ENCODE measurements at regions not wholly inside any gene's neighbourhood (a gene's known extent, or its start where the extent isn't known, plus 50 kb on each side); places are given as distances from the start of the nearest gene placed in this dataset.
"Not testable (repeated sequence)": the region's sequence is repeated elsewhere in the genome, so short reads cannot be mapped to it uniquely, and the experiment has no call there.

DNA sequence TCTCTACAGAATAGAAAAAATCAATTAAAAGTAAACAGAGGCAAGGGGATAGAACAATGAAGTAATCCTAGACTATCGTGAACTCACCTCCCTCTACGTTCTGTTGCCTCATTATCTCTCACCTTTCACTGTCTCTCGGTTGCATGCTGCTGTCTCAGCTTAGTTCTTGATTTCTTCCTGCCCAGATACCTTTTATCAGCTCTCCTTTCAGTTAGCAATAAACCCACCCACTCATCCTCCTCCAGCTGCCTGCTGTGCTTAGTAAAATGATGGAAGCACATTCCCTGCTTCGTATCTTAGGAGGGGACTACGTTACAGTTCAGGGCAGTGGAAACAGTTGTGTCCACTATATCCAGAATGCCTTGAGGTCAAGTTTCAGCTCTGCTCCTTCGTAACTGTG, 1709.5 kb upstream of the AGA start:
- no peak for DNase-seq

GRCh38 chr4:179163147-179163546, 1720.9 kb upstream of the AGA start:
- no peaks in the 10 kb centered on the region for H3K9me3 ChIP-seq
- intact Hi-C loops (cut with DNase I): no loop called here
- ATAC-seq (no peak), DNase-seq (no peak)
- H3K27me3 ChIP-seq: no peaks in the 10 kb centered on the region
- TF ChIP-seq CTCF (IDR thresholded peaks at IDR 0.05): no peak
- no peaks in the 10 kb centered on the region for H3K4me1 ChIP-seq
- H3K4me3 ChIP-seq: no peak overlapping the region
- H3K27ac ChIP-seq: no peak overlapping the region
- no peaks in the 10 kb centered on the region for H3K36me3 ChIP-seq

More for the DNA sequence above, 1709.5 kb upstream of the AGA start:
- no peak for TF ChIP-seq CTCF (IDR thresholded peaks at IDR 0.05)
- H3K27ac ChIP-seq: no peak overlapping the region
- H3K4me1 ChIP-seq: no peaks in the 10 kb centered on the region
- H3K36me3 ChIP-seq: no peaks in the 10 kb centered on the region
- no peak for ATAC-seq
- no peak overlapping the region for H3K4me3 ChIP-seq
- intact Hi-C loops (cut with DNase I): no loop called here
- H3K27me3 ChIP-seq: no peaks in the 10 kb centered on the region
- no peaks in the 10 kb centered on the region for H3K9me3 ChIP-seq

DNA sequence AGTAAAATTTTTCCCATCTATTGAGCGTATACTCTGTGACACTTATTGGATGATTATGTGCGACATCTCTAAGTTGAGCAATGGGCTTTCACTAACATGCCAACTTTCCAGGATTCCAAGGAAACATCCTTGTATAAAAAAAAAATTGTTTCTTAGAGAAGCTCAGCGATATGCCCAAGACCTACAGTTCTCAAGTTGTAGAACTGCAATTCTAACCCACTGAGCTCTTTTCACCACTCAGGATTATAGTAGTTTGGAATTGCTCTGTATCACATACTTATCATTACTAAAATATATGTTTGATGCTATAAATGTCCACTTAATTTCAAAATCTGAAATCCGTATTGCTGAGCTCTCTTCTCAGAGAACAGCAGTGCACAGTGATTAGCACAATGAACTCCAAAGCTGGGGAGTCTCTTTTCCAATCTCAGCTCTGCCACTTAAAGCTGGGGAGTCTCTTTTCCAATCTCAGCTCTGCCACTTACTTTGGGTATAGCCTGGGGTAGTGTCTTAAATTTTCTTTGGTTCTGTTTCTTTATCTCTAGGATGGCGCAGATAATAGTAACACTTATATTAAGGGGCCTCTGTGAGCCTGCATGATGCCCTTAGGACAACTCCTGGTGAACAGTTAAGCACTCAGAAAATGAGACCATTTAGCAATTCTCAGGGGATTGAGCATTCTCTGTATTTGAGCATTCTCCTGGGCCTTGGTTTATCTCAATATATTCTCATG, 1722.2 kb upstream of the AGA start:
- DNase-seq: no peak
- no peak overlapping the region for H3K4me3 ChIP-seq
- no peak for TF ChIP-seq CTCF (IDR thresholded peaks at IDR 0.05)
- H3K27ac ChIP-seq: no peak overlapping the region
- H3K27me3 ChIP-seq: no peaks in the 10 kb centered on the region
- no peaks in the 10 kb centered on the region for H3K4me1 ChIP-seq
- intact Hi-C loops (cut with DNase I): no loop called here
- no peaks in the 10 kb centered on the region for H3K36me3 ChIP-seq
- ATAC-seq: no peak
- H3K9me3 ChIP-seq: no peaks in the 10 kb centered on the region

DNA sequence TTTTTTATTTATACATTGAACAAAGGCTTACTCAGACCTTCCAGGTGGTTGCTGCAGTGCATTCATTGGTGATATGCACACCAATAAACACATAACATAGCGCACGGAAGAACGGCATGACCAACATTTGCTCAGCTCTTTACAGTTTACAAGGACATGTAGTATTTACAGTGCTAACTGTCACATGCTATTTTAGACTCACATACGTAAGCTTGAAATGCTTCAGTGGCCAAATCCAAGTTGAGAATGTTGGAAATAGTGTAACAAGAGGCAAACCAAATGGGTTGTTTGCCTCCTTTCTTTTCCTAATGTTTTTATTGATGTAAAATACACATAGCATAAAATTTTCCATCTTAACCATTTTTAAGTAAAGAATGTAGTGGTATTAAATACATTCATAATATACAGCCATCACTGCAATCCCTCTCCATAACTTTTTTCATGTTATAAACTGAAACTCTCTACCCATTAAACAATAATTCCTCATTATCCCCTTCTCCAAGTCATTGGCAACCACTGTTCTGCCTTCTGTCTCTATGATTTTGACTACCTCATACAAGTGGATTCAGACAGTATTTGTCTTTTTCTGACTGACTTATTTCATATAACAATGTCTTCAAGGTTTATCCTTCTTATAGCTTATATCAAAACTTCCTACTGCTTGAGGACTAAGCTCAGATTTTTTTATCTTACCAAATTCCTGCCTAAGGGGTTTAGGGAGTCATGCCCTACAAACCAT, 1722.9 kb upstream of the AGA start:
- no peaks in the 10 kb centered on the region for H3K9me3 ChIP-seq
- intact Hi-C loops (cut with DNase I): no loop called here
- no peak for ATAC-seq
- H3K36me3 ChIP-seq: no peaks in the 10 kb centered on the region
- no peaks in the 10 kb centered on the region for H3K4me1 ChIP-seq
- H3K27ac ChIP-seq: no peak overlapping the region
- no peak for DNase-seq
- H3K27me3 ChIP-seq: no peaks in the 10 kb centered on the region
- H3K4me3 ChIP-seq: no peak overlapping the region
- no peak for TF ChIP-seq CTCF (IDR thresholded peaks at IDR 0.05)

- H3K27me3 ChIP-seq: no peaks in the 10 kb centered on the region
- DNase-seq: no peak
- H3K27ac ChIP-seq: no peak overlapping the region
- H3K9me3 ChIP-seq: no peaks in the 10 kb centered on the region
- intact Hi-C loops (cut with DNase I): no loop called here
- H3K4me3 ChIP-seq: no peak overlapping the region
- H3K4me1 ChIP-seq: no peaks in the 10 kb centered on the region
- TF ChIP-seq CTCF (IDR thresholded peaks at IDR 0.05): no peak
- no peaks in the 10 kb centered on the region for H3K36me3 ChIP-seq
- ATAC-seq: no peak
Measured at GRCh38 chr4:179165862-179166261, 1723.6 kb upstream of the AGA start.

GRCh38 chr4:179170308-179170707, 1728.1 kb upstream of the AGA start:
- H3K27me3 ChIP-seq; H3K27ac ChIP-seq; ATAC-seq; H3K4me1 ChIP-seq; H3K36me3 ChIP-seq; intact Hi-C loops (cut with DNase I); H3K9me3 ChIP-seq; H3K4me3 ChIP-seq; DNase-seq: not testable (repeated sequence)
